Aorta (tissue), 5 donors: ENCODE measurements at regions not wholly inside any gene's neighbourhood (a gene's known extent, or its start where the extent isn't known, plus 50 kb on each side); places are given as distances from the start of the nearest gene placed in this dataset.

Source experiments
- ATAC-seq: fragments of 200-7000 bp; cut with Tn5 transposase; one replicate; pipeline ENCODE4 v1.9.1; 2022; ENCODE audit warnings: moderate library complexity; ENCODE audit not compliant: low FRiP score
- DNase-seq, 2 donors: peaks; one replicate each; pipeline ENCODE4 v3.0.0-alpha.2; 2020
- H3K27ac ChIP-seq, 2 donors: one replicate each; pipeline ENCODE4 v1.5.1; 2013; ENCODE audit warnings: low read length in 2 of 2, mild to moderate bottlenecking in 2 of 2, moderate library complexity in 2 of 2, control low read depth in 1 of 2, inconsistent platforms in 1 of 2, low read depth in 1 of 2
- H3K27me3 ChIP-seq, 2 donors: one replicate each; pipeline ENCODE4 v1.6.1; 2013; ENCODE audit warnings: control low read depth in 1 of 2, low read length in 1 of 2, mild to moderate bottlenecking in 1 of 2, moderate library complexity in 1 of 2; ENCODE audit not compliant: insufficient read depth in 2 of 2, control insufficient read depth in 1 of 2
- H3K36me3 ChIP-seq, 2 donors: one replicate each; pipeline ENCODE4 v1.6.1; 2013; ENCODE audit warnings: control low read depth in 1 of 2, low read length in 1 of 2, mild to moderate bottlenecking in 1 of 2; ENCODE audit not compliant: insufficient read depth in 2 of 2, control insufficient read depth in 1 of 2
- H3K4me1 ChIP-seq, 2 donors: one replicate each; pipeline ENCODE4 v1.6.1; 2013; ENCODE audit warnings: low read length in 2 of 2, control low read depth in 1 of 2, mild to moderate bottlenecking in 1 of 2, moderate library complexity in 1 of 2; ENCODE audit not compliant: insufficient read depth in 2 of 2, control insufficient read depth in 1 of 2
- H3K4me3 ChIP-seq, 2 donors: one replicate each; pipeline ENCODE4 v1.5.1; 2013; ENCODE audit warnings: low read length in 2 of 2, control low read depth in 1 of 2, mild to moderate bottlenecking in 1 of 2
- H3K9me3 ChIP-seq: one replicate; pipeline ENCODE4 v1.6.1; 2013; ENCODE audit warnings: mild to moderate bottlenecking, low read length; ENCODE audit not compliant: control insufficient read depth
- WGBS, 2 donors: extraction: QIAGEN DNeasy Blood & Tissue Kit; methylation state at CpG; one replicate each; pipeline ENCODE4 v1.1.7; 2013; 5-methylcytosine and 5-hydroxymethylcytosine counted together
- intact Hi-C, 2 donors: fragments of 100-400 bp; cut with DNase I; formaldehyde crosslinking; loops; one replicate each; pipeline versions ENCODE4 v1.14.2 to v1.15.0; 2022
- donor health status: healthy with polysubstance abuse.
- donor health status: Bipolar disorder and iron deficiency.
- donor health status: DM: no; HTN: no; CAD: no.
- donor health status: DM: no; HTN: no; CAD: no.
- donor health status: DM: yes; HTN: yes; CAD: no.

- intact Hi-C loops = no loop called here
- H3K4me1 ChIP-seq = no peaks in the 10 kb centered on the region
- WGBS, 2 donors = 97% methylated on average over 3 of the region's 3 CpGs
- no peak overlapping the region for H3K27ac ChIP-seq
- H3K4me3 ChIP-seq = no peak overlapping the region
- DNase-seq (no peak), ATAC-seq (no peak)
- H3K36me3 ChIP-seq = no peaks in the 10 kb centered on the region
- no peaks in the 10 kb centered on the region for H3K9me3 ChIP-seq
- no peaks in the 10 kb centered on the region for H3K27me3 ChIP-seq
Observed at GRCh38 chr2:52463457-52463856, 1304.1 kb upstream of the CHAC2 start.

GRCh38 chr2:52456561-52457377 is 1310.8 kb upstream of the CHAC2 start:
- intact Hi-C loops = no loop called here
- 90 to 91% methylated on average over 4 of the region's 4 CpGs for WGBS, 2 donors
- Histone ChIP-seq H3K27ac (no peak overlapping the region), H3K4me3 (no peak overlapping the region), H3K27me3 (no peaks in the 10 kb centered on the region), H3K36me3 (no peaks in the 10 kb centered on the region), H3K4me1 (no peaks in the 10 kb centered on the region), H3K9me3 (peaks cover 1% of the 10 kb centered on the region)
- DNase-seq (no peak), ATAC-seq (no peak)

GRCh38 chr2:52454962-52455361 is 1312.6 kb upstream of the CHAC2 start:
- Histone ChIP-seq H3K27ac (no peak overlapping the region), H3K4me3 (no peak overlapping the region), H3K36me3 (no peaks in the 10 kb centered on the region), H3K4me1 (no peaks in the 10 kb centered on the region), H3K9me3 (peaks cover 1% of the 10 kb centered on the region), H3K27me3 (no peaks in the 10 kb centered on the region)
- intact Hi-C loops = no loop called here
- ATAC-seq (no peak), DNase-seq (no peak)

GRCh38 chr2:52452201-52452600 is 1315.4 kb upstream of the CHAC2 start:
- H3K36me3 ChIP-seq = no peaks in the 10 kb centered on the region
- intact Hi-C loops = no loop called here
- ATAC-seq = no peak

GRCh38 chr2:52445686-52446085 is 1321.9 kb upstream of the CHAC2 start:
- Histone ChIP-seq H3K27ac (no peak overlapping the region), H3K4me3 (no peak overlapping the region), H3K4me1 (no peaks in the 10 kb centered on the region), H3K27me3 (no peaks in the 10 kb centered on the region), H3K36me3 (no peaks in the 10 kb centered on the region), H3K9me3 (no peaks in the 10 kb centered on the region)
- intact Hi-C loops = no loop called here
- ATAC-seq (no peak), DNase-seq (no peak)

More at GRCh38 chr2:52452201-52452600, 1315.4 kb upstream of the CHAC2 start:
- Histone ChIP-seq H3K27ac (no peak overlapping the region), H3K4me3 (no peak overlapping the region), H3K9me3 (no peaks in the 10 kb centered on the region), H3K4me1 (no peaks in the 10 kb centered on the region), H3K27me3 (no peaks in the 10 kb centered on the region)
- DNase-seq = no peak
- 87 to 89% methylated on average over 4 of the region's 4 CpGs for WGBS, 2 donors

- no peak overlapping the region for H3K4me3 ChIP-seq
- ATAC-seq (no peak), DNase-seq (no peak)
- H3K27me3 ChIP-seq = no peaks in the 10 kb centered on the region
- H3K36me3 ChIP-seq = no peaks in the 10 kb centered on the region
- WGBS, 2 donors = 94 to 96% methylated on average over 12 of the region's 12 CpGs
- H3K27ac ChIP-seq = no peak overlapping the region
- no peaks in the 10 kb centered on the region for H3K4me1 ChIP-seq
- no peaks in the 10 kb centered on the region for H3K9me3 ChIP-seq
- intact Hi-C loops = no loop called here
Observed at GRCh38 chr2:52431352-52431760, 1336.2 kb upstream of the CHAC2 start.

GRCh38 chr2:52429740-52430139 is 1337.9 kb upstream of the CHAC2 start:
- no peaks in the 10 kb centered on the region for H3K4me1 ChIP-seq
- intact Hi-C loops = no loop called here
- H3K9me3 ChIP-seq = no peaks in the 10 kb centered on the region
- ATAC-seq (no peak), DNase-seq (no peak)
- no peak overlapping the region for H3K27ac ChIP-seq
- WGBS, 2 donors = 32 to 36% methylated on average over 3 of the region's 3 CpGs
- H3K36me3 ChIP-seq = no peaks in the 10 kb centered on the region
- no peak overlapping the region for H3K4me3 ChIP-seq
- H3K27me3 ChIP-seq = no peaks in the 10 kb centered on the region

- no peaks in the 10 kb centered on the region for H3K9me3 ChIP-seq
- no peaks in the 10 kb centered on the region for H3K27me3 ChIP-seq
- no peak for ATAC-seq
- H3K27ac ChIP-seq = no peak overlapping the region
- intact Hi-C loops = no loop called here
- no peaks in the 10 kb centered on the region for H3K4me1 ChIP-seq
- 30 to 45% methylated on average over 2 of the region's 2 CpGs for WGBS, 2 donors
- no peak overlapping the region for H3K4me3 ChIP-seq
- DNase-seq = no peak
- no peaks in the 10 kb centered on the region for H3K36me3 ChIP-seq
Observed at GRCh38 chr2:52429171-52429570, 1338.4 kb upstream of the CHAC2 start.

GRCh38 chr2:52428224-52428623 is 1339.4 kb upstream of the CHAC2 start:
- H3K9me3 ChIP-seq = no peaks in the 10 kb centered on the region
- H3K4me3 ChIP-seq = no peak overlapping the region
- intact Hi-C loops = no loop called here
- no peaks in the 10 kb centered on the region for H3K4me1 ChIP-seq
- H3K27me3 ChIP-seq = no peaks in the 10 kb centered on the region
- 97 to 98% methylated on average over 2 of the region's 2 CpGs for WGBS, 2 donors
- H3K27ac ChIP-seq = no peak overlapping the region
- ATAC-seq (no peak), DNase-seq (no peak)
- no peaks in the 10 kb centered on the region for H3K36me3 ChIP-seq
